GM12872 (cell line): ENCODE measurements at regions not wholly inside any gene's neighbourhood (a gene's known extent, or its start where the extent isn't known, plus 50 kb on each side); places are given as distances from the start of the nearest gene placed in this dataset.

ENCODE experiments used
- CTCF ChIP-seq: IDR thresholded peaks from 3 replicates; pipeline ENCODE4 v1.5.1; 2011; ENCODE audit warnings: low read depth, mild to moderate bottlenecking, low read length, moderate library complexity; ENCODE audit not compliant: insufficient read depth

DNA sequence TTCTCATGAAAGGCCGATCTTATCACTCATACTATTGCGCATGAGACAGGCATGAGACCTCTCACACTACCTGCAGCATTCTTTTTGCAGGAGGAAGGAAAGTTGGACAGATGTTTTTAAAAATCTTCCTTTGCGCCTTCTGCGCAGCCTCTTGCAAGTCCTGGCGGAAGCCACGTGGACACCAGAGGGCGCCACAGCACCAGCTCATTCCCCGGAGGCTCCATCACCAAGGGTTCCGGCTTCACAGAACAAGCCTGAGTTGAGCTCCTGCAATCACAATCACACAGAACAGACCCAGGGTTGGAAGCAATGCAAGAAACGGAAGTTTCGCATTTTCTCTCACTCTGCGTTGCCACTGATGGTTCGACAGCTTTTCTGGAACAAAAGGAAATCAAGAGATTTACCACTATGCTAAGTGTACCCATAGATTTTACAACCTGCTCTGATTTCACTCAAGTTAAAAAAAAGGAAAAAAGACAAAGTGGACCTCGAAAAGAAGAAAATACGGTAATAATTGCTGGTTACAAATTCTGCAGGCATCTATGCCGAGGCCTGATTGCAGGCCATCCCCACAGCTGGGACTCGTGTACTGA, 304.7 kb upstream of the MSX2 start:
- TF ChIP-seq CTCF: peak; percentile 94

GRCh38 chr5:174420651-174421407, 303.6 kb upstream of the MSX2 start:
- TF ChIP-seq CTCF: no peak

GRCh38 chr5:174421408-174421805, 303.0 kb upstream of the MSX2 start:
- no peak for TF ChIP-seq CTCF

- no peak for TF ChIP-seq CTCF
Observed at GRCh38 chr5:174423558-174423957, 300.8 kb upstream of the MSX2 start.

DNA sequence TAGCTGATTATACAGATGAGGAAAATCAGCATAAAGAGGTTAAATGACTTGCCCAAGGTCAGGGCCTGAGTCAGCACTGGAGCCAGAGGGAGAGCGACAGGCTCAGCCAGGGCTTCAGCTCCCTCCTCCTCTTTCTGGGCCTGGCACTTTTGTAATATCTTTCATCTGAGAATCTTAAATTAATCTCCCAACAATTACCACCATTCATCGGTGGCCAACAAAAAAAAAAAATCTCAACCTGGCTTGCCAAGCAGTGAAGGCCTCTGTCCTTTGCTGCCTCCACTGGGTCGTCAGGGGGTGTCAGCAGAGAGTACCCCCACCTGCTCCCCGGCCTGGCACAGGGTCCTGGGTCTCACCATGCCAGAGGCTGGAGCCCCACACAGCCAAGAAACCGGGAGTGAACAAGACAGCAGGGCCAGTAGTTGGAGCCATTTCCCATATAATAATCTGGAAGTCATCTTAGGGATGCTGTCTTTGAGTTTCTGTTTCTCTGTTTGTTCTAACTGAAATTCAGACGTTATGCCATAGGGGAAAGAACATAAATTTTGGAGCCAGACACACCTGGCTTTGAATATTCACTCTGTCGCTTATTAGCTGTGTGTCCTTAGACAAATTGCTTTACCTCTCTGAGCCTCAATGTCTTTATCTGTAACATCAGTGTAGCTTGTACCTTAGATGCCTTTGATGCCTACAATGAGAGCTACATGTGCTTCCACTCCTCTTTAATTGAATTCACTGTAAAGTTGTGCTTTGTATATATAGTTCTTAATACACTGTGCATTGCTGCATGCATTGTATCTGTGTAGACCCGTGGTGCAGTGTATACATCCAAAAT, 299.9 kb upstream of the MSX2 start:
- no peak for TF ChIP-seq CTCF

- no peak for TF ChIP-seq CTCF
Observed at GRCh38 chr5:174425271-174425963, 299.0 kb upstream of the MSX2 start.

- no peak for TF ChIP-seq CTCF
Observed at GRCh38 chr5:174425964-174426290, 298.5 kb upstream of the MSX2 start.
